HepG2 (cell line): ENCODE measurements at regions not wholly inside any gene's neighbourhood (a gene's known extent, or its start where the extent isn't known, plus 50 kb on each side); places are given as distances from the start of the nearest gene placed in this dataset.

ENCODE experiments used
- ATAC-seq: fragments of 200-7000 bp; cut with Tn5 transposase; 3 replicates; pipeline ENCODE4 v1.9.1; 2020; ENCODE audit warnings: mild to moderate bottlenecking, moderate library complexity
- BruUV-seq: library from RNA; stranded (reverse); fragments of 400-500 nt; replicated peaks from 2 replicates; lab custom pipeline; 2021; lab: Mats Ljungman, UMichigan
- CTCF ChIA-PET: fragments of 300-600 bp; formaldehyde crosslinking; extraction: SDS; loops from one replicate; lab custom pipeline; 2021; ENCODE audit warnings: low total read pairs, inconsistent platforms, low intra/inter-chr PET ratio; lab: Yijun Ruan, JAX
- POLR2A ChIA-PET: fragments of 350-600 bp; sonication (Branson Sonifier 250); formaldehyde crosslinking; loops from one replicate; lab custom pipeline; 2020; ENCODE audit warnings: antibody characterized with exemption, inconsistent platforms; lab: Yijun Ruan, JAX
- DNase-seq: peaks from one replicate; pipeline ENCODE4 v3.0.0-alpha.2; 2015; ENCODE audit warnings: low spot score
- FAIRE-seq: peaks from 3 replicates; lab custom pipeline; 2011; peaks lifted over from hg19 to GRCh38; lab: Jason Lieb, UNC
- H2AFZ ChIP-seq: one replicate; pipeline ENCODE4 v1.6.1; 2011; ENCODE audit warnings: low read length, inconsistent platforms
- H3K27ac ChIP-seq: fragments of 300-600 bp; 3 replicates; pipeline ENCODE4 v1.8.0; 2011; ENCODE audit warnings: mixed run types, mild to moderate bottlenecking, mixed read lengths, low read length, inconsistent platforms; ENCODE audit not compliant: insufficient read depth; ENCODE audit errors: extremely low read length
- H3K27me3 ChIP-seq, 2 experiments: fragments of 200-600 bp in 1 of 2; 2 replicates in 1 of 2; 3 replicates in 1 of 2; pipeline versions ENCODE4 v1.6.0 to v1.8.0; 2011; ENCODE audit warnings: low read length in 2 of 2, mild to moderate bottlenecking in 2 of 2, moderate library complexity in 2 of 2, inconsistent platforms in 1 of 2; ENCODE audit not compliant: insufficient read depth in 2 of 2, control insufficient read depth in 1 of 2
- H3K36me3 ChIP-seq, 2 experiments: fragments of 200-600 bp in 1 of 2; replicated peaks in 1 of 2; 2 replicates in 1 of 2; 3 replicates in 1 of 2; pipeline versions ENCODE4 v1.5.1 to v1.8.0; 2011; ENCODE audit warnings: low read length in 2 of 2, inconsistent platforms in 1 of 2; ENCODE audit not compliant: insufficient read depth in 2 of 2, control insufficient read depth in 1 of 2
- H3K4me1 ChIP-seq: 2 replicates; pipeline ENCODE4 v1.5.1; 2012; ENCODE audit warnings: low read length, inconsistent platforms; ENCODE audit not compliant: insufficient read depth
- H3K4me2 ChIP-seq: 2 replicates; pipeline ENCODE4 v1.6.0; 2011; ENCODE audit warnings: low read depth, low read length, inconsistent platforms
- H3K4me3 ChIP-seq, 3 experiments: fragments of 200-600 bp in 1 of 3; sonication (generic), shearing (Covaris generic) in 1 of 3; replicated peaks in 1 of 3; 2 replicates each; pipeline ENCODE4 v1.5.1; 2011 to 2016; ENCODE audit warnings: low read length in 3 of 3, inconsistent platforms in 2 of 3, low read depth in 2 of 3, mild to moderate bottlenecking in 2 of 3, control low read depth in 1 of 3, mixed read lengths in 1 of 3; ENCODE audit not compliant: insufficient read depth in 1 of 3
- H3K79me2 ChIP-seq: one replicate; pipeline ENCODE4 v1.6.1; 2011; ENCODE audit warnings: low read length, inconsistent platforms; ENCODE audit not compliant: insufficient read depth
- H3K9ac ChIP-seq: 2 replicates; pipeline ENCODE4 v1.6.0; 2011; ENCODE audit warnings: mild to moderate bottlenecking, low read depth, low read length, inconsistent platforms; ENCODE audit not compliant: insufficient read depth
- H3K9me3 ChIP-seq: 2 replicates; pipeline ENCODE4 v1.5.1; 2012; ENCODE audit warnings: mild to moderate bottlenecking, low read length
- H4K20me1 ChIP-seq: 2 replicates; pipeline ENCODE4 v1.6.0; 2011; ENCODE audit warnings: inconsistent platforms, mild to moderate bottlenecking, low read length, moderate library complexity; ENCODE audit not compliant: insufficient read depth
- MAFF ChIP-seq: IDR thresholded peaks from 2 replicates; pipeline ENCODE4 v1.6.1; 2011; ENCODE audit warnings: low read depth, low read length, improper control_type of control experiment
- MAFK ChIP-seq, 2 experiments: IDR thresholded peaks in 1 of 2; conservative IDR thresholded peaks in 1 of 2; 2 replicates each; pipeline ENCODE4 v1.6.1; 2011; ENCODE audit warnings: improper control_type of control experiment in 2 of 2, low read length in 2 of 2
- ZNF124 ChIP-seq: sonication (generic); formaldehyde crosslinking; IDR thresholded peaks from 2 replicates; pipeline ENCODE4 v1.4.0; 2020; ENCODE audit warnings: missing genetic modification reagents
- WGBS: methylation state at CpG from one replicate; pipeline ENCODE4 v1.1.6; 2017; ENCODE audit warnings: low lambda C conversion rate; 5-methylcytosine and 5-hydroxymethylcytosine counted together
- in situ Hi-C: cut with HindIII; loops from 2 replicates; pipeline ENCODE4 v1.10.0; 2017; ENCODE audit warnings: low pct_unique_long_range_greater_than_20kb; ENCODE audit not compliant: extremely low pct_ligation_motif_present
- intact Hi-C: fragments of 100-400 bp; cut with micrococcal nuclease; formaldehyde crosslinking; loops from one replicate; pipeline ENCODE4 v1.10.0; 2022; ENCODE audit not compliant: unreplicated experiment
- TF ChIP-seq, protein P1 (sequence below): sonication (generic); formaldehyde crosslinking; IDR thresholded peaks from 2 replicates; pipeline ENCODE4 v1.8.0; 2022; ENCODE audit warnings: missing genetic modification reagents, low read depth, mild to moderate bottlenecking, borderline replicate concordance
- TF ChIP-seq, protein P2 (sequence below): sonication (generic); formaldehyde crosslinking; IDR thresholded peaks from 2 replicates; pipeline ENCODE4 v1.9.0; 2021; ENCODE audit warnings: missing genetic modification reagents, borderline replicate concordance

DNA sequence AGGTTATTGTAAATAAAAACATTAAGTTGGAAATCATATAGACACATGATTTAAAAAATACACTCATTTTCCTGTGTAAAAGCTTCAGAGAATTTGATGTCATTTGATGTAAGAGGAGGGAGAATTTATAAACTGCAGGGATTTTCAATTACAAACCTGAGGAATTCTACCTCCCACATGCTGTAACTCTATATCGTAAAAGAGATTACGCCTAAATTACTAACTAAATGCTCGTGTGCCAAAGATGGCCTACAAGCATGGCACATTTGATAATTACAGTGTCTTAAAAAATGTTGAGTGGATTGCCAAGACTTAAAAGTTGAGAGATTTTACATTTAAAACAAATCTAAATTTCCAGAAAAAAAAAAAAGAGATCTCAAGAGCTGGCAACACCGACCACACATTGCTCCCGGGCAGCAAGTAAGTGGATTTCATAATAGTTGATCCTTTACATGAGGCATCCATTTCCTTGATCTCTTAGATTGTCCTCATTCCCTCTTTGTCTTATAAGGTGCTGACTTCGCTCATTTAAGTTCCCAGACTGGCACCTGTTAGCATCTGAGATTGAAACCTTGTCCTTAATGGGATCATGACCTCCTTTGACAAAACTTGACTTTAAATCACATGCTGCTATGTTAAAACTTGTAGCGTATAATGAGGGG is 840.3 kb upstream of the ZEB2 start:
- TF ChIP-seq MAFK (conservative IDR thresholded peaks at IDR 0.05 in 1 of 2, IDR thresholded peaks at IDR 0.05 in 1 of 2; ENCODE audit: low read length in 2 of 2) (peak; percentile 32 to 42; a peak in 1 of 4 replicates), MAFF (peak; percentile 44; the same call in 1 of the 2 replicates)
- TF ChIP-seq, protein P1, sequence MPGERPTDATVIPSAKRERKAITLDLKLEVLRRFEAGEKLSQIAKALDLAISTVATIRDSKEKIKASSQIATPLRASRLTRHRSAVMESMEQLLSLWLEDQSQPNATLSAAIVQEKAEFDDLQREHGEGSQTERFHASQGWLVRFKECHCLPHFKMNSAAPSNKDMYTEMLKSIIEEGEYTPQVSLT (CRISPR knock-in tag): no peak
- no TSS peak for BruUV-seq
- CTCF ChIA-PET: no interaction called here
- in situ Hi-C loops: no loop called here
- 36% methylated on average over 7 of the region's 7 CpGs for WGBS
- intact Hi-C loops: no loop called here
- Histone ChIP-seq H3K4me2 (no peak overlapping the region), H4K20me1 (no peaks in the 10 kb centered on the region), H3K9ac (no peak overlapping the region), H3K4me1 (no peaks in the 10 kb centered on the region), H3K4me3 (no peak overlapping the region), H3K27ac (no peak overlapping the region), H3K9me3 (no peaks in the 10 kb centered on the region), H2AFZ (no peak overlapping the region), H3K27me3 (no peaks in the 10 kb centered on the region), H3K36me3 (no peaks in the 10 kb centered on the region), H3K79me2 (no peaks in the 10 kb centered on the region)
- DNase-seq (no peak), FAIRE-seq (no peak), ATAC-seq (no peak)
- POLR2A ChIA-PET: no interaction called here

DNA sequence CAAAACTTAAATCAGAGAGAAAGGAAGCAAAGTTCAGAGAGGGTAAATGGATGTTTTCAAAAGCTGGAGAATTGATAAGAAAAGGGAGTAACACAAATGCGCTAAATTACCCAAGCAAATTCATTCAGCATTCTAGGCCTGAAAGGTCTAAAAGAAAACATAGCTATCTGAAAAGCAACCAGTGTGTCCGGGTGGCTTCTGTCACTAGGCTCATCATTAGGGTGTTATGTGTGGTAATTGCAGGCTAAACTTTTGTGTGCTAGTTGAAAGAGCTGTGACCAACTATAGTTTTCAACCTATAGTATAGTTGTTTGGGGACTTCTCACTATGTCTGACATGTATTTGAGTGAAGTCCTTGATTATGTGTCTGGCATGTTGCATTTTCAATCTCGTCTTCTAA is 839.6 kb upstream of the ZEB2 start:
- ChIA-PET CTCF (no interaction called here), POLR2A (no interaction called here)
- no peak overlapping the region for H3K4me2 ChIP-seq
- intact Hi-C loops (no loop called here), in situ Hi-C loops (no loop called here)
- H3K4me1 ChIP-seq: no peaks in the 10 kb centered on the region
- H3K9me3 ChIP-seq: no peaks in the 10 kb centered on the region
- no peak for FAIRE-seq
- BruUV-seq: no TSS peak
- ATAC-seq: no peak
- no peaks in the 10 kb centered on the region for H3K27me3 ChIP-seq
- H3K9ac ChIP-seq: no peak overlapping the region
- no peaks in the 10 kb centered on the region for H3K36me3 ChIP-seq
- no peaks in the 10 kb centered on the region for H4K20me1 ChIP-seq
- TF ChIP-seq, protein P2, sequence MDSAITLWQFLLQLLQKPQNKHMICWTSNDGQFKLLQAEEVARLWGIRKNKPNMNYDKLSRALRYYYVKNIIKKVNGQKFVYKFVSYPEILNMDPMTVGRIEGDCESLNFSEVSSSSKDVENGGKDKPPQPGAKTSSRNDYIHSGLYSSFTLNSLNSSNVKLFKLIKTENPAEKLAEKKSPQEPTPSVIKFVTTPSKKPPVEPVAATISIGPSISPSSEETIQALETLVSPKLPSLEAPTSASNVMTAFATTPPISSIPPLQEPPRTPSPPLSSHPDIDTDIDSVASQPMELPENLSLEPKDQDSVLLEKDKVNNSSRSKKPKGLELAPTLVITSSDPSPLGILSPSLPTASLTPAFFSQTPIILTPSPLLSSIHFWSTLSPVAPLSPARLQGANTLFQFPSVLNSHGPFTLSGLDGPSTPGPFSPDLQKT (CRISPR knock-in tag): no peak
- no peak for TF ChIP-seq ZNF124 (CRISPR knock-in tag)
- H3K79me2 ChIP-seq: no peaks in the 10 kb centered on the region
- WGBS: 14% methylated on average over 3 of the region's 3 CpGs
- no peak overlapping the region for H2AFZ ChIP-seq
- H3K4me3 ChIP-seq: no peak overlapping the region
- H3K27ac ChIP-seq: no peak overlapping the region
- DNase-seq: no peak
